ENCODE measurements at regions not wholly inside any gene's neighbourhood (a gene's known extent, or its start where the extent isn't known, plus 50 kb on each side); places are given as distances from the start of the nearest gene placed in this dataset.

GRCh38 chr3:166986000-166986399, 394.1 kb downstream of the ZBBX start:
- TF ChIP-seq POLR2AphosphoS5 (IDR thresholded peaks at IDR 0.05; ENCODE audit: insufficient read depth in 1 of 2, low read depth in 1 of 2) = no peak
- TF ChIP-seq CTCF (IDR thresholded peaks at IDR 0.05) = no peak
- TF ChIP-seq POLR2A (IDR thresholded peaks at IDR 0.05) = no peak

Measured in vagina (tissue), 2 donors.